Adrenal gland (tissue), 9 donors: ENCODE measurements at regions not wholly inside any gene's neighbourhood (a gene's known extent, or its start where the extent isn't known, plus 50 kb on each side); places are given as distances from the start of the nearest gene placed in this dataset.

Source experiments
- DNase-seq, 7 donors: peaks; one replicate each; pipeline ENCODE4 v3.0.0-alpha.2; 2019 to 2020
- H3K27ac ChIP-seq, 5 donors: fragments of 200-600 bp; sonication (generic) in 4 of 5; 1 replicate in 3 of 5; 2 replicates in 2 of 5; pipeline versions ENCODE4 v1.5.1 to v1.8.0; 2016 to 2020; ENCODE audit warnings: mild to moderate bottlenecking in 1 of 5
- H3K27me3 ChIP-seq: fragments of 200-600 bp; 2 replicates; pipeline ENCODE4 v1.8.0; 2021
- H3K36me3 ChIP-seq, 2 donors: fragments of 200-600 bp; replicated peaks in 1 of 2; 1 replicate in 1 of 2; 2 replicates in 1 of 2; pipeline versions ENCODE4 v1.5.1 to v1.8.0; 2018 to 2022
- H3K4me1 ChIP-seq, 2 donors: fragments of 200-600 bp; replicated peaks in 1 of 2; 1 replicate in 1 of 2; 2 replicates in 1 of 2; pipeline versions ENCODE4 v1.5.1 to v1.8.0; 2018 to 2021
- H3K4me3 ChIP-seq, 4 donors: fragments of 200-600 bp; sonication (generic) in 3 of 4; one replicate each; pipeline ENCODE4 v1.5.1; 2016 to 2018
- H3K9me3 ChIP-seq, 3 donors: fragments of 200-600 bp; sonication (generic) in 1 of 3; replicated peaks in 1 of 3; 1 replicate in 2 of 3; 2 replicates in 1 of 3; pipeline versions ENCODE4 v1.5.1 to v1.8.0; 2016 to 2021
- POLR2A ChIP-seq, 2 donors: fragments of 450-650 bp; IDR thresholded peaks; one replicate each; pipeline ENCODE4 v1.6.1; 2017; ENCODE audit warnings: antibody characterized with exemption in 2 of 2, mild to moderate bottlenecking in 2 of 2, moderate library complexity in 1 of 2
- WGBS, 4 donors: extraction: QIAGEN DNeasy Blood & Tissue Kit in 2 of 4; methylation state at CpG; one replicate each; pipeline versions ENCODE4 v1.1.5 to v1.1.7; 2013 to 2017; 5-methylcytosine and 5-hydroxymethylcytosine counted together
- intact Hi-C, 2 donors: fragments of 100-400 bp; cut with DNase I; formaldehyde crosslinking; loops; one replicate each; pipeline versions ENCODE4 v1.14.1 to v1.15.0; 2022 to 2023
- TF ChIP-seq, protein P1 (sequence below), 6 experiments: fragments of 450-650 bp in 4 of 6; fragments of 200-600 bp in 2 of 6; sonication (generic) in 1 of 6; IDR thresholded peaks; 1 replicate in 5 of 6; 2 replicates in 1 of 6; pipeline versions ENCODE4 v1.5.1 to v1.8.0; 2016 to 2021; ENCODE audit warnings: antibody characterized with exemption in 6 of 6, mild to moderate bottlenecking in 2 of 6, moderate library complexity in 1 of 6
- donor health status: healthy with polysubstance abuse.
- donor health status: Bipolar disorder and iron deficiency.
- donor health status: DM: yes; HTN: yes; CAD: no.
- donor health status: DM: no; HTN: no; CAD: no.
- donor health status: DM: no; HTN: no; CAD: no.

DNA sequence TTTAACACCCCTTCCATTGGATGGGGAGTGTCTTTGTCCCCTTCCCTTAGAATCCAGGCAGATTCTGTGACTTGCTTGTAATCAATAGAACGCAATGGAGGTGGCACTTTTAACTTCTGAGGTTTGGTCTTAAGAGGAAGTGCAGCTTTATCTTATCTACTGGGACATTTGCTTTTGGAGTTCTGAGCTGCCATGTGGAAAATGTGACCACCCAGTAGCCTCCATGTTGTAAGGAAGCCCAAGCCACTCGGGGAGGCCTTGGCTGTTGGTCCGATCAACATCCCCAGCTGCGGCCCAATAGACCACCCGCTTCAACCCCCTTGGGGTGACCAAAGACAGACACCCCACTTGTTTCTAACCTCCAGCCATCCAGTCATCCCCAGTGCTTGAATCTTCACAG is 86.3 kb upstream of the FAM171A1 start:
- TF ChIP-seq, protein P1, sequence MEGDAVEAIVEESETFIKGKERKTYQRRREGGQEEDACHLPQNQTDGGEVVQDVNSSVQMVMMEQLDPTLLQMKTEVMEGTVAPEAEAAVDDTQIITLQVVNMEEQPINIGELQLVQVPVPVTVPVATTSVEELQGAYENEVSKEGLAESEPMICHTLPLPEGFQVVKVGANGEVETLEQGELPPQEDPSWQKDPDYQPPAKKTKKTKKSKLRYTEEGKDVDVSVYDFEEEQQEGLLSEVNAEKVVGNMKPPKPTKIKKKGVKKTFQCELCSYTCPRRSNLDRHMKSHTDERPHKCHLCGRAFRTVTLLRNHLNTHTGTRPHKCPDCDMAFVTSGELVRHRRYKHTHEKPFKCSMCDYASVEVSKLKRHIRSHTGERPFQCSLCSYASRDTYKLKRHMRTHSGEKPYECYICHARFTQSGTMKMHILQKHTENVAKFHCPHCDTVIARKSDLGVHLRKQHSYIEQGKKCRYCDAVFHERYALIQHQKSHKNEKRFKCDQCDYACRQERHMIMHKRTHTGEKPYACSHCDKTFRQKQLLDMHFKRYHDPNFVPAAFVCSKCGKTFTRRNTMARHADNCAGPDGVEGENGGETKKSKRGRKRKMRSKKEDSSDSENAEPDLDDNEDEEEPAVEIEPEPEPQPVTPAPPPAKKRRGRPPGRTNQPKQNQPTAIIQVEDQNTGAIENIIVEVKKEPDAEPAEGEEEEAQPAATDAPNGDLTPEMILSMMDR (IDR thresholded peaks at IDR 0.05): no peak
- no peak for TF ChIP-seq POLR2A (IDR thresholded peaks at IDR 0.05)
- intact Hi-C loops: no loop called here
- whole genome bisulfite sequencing, 4 donors: 88 to 96% (median 94%) methylated on average over 1 to 5 of the region's 5 CpGs

DNA sequence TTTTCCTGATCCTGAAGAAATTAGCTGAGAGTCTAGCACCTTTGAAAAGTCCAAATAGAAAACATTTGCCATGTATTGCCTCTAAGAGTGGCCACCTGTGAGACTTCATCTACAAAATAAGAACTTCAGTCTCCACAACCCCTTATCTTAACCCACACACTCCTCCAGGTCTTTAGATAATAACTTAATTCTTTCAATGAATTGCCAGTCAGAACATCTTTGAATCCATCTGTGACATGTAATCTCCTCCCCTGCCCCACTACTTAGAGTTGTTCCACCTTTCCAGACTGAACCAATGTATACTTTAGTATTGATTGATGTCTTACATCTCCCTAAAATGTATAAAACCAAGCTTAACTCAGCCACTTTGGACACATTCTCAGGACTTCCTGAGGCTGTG is 84.4 kb upstream of the FAM171A1 start:
- TF ChIP-seq, protein P1 (IDR thresholded peaks at IDR 0.05): no peak
- TF ChIP-seq POLR2A (IDR thresholded peaks at IDR 0.05): no peak
- Histone ChIP-seq H3K27me3 (peaks cover 3% of the 10 kb centered on the region), H3K4me3 (no peak overlapping the region), H3K27ac (no peak overlapping the region), H3K4me1 (no peaks in the 10 kb centered on the region), H3K9me3 (no peaks in the 10 kb centered on the region), H3K36me3 (no peaks in the 10 kb centered on the region)
- no peak for DNase-seq
- intact Hi-C loops: no loop called here

More for the DNA sequence above, 86.3 kb upstream of the FAM171A1 start:
- Histone ChIP-seq H3K27me3 (peaks cover 3% of the 10 kb centered on the region), H3K9me3 (no peaks in the 10 kb centered on the region), H3K4me1 (no peaks in the 10 kb centered on the region), H3K27ac (no peak overlapping the region), H3K4me3 (no peak overlapping the region), H3K36me3 (no peaks in the 10 kb centered on the region)
- DNase-seq: no peak

DNA sequence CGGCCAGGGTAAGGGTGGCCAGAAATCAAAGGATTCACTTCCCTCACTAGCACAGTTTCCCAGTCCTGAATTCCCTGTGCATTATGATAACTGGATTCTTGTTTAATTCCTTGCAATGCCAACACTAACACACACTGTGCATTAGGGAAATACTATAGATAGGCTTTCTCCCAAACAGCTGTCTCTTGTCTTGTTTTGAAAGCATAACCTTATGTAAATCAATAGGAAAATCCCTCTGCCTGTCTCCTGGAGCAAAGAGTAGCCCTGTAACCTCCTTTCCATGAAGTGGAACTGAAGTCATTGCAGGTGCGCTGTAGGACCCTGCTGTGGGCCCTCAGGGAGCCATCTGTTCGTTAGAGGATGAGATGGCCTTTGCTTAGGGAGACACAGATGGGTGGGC is 82.8 kb upstream of the FAM171A1 start:
- WGBS, 4 donors: 57 to 74% (median 65%) methylated on average over 3 of the region's 3 CpGs
- Histone ChIP-seq H3K36me3 (no peaks in the 10 kb centered on the region), H3K4me3 (no peak overlapping the region), H3K27me3 (peaks cover 3% of the 10 kb centered on the region), H3K4me1 (no peaks in the 10 kb centered on the region), H3K27ac (no peak overlapping the region), H3K9me3 (no peaks in the 10 kb centered on the region)
- intact Hi-C loops: no loop called here
- TF ChIP-seq POLR2A (IDR thresholded peaks at IDR 0.05): no peak
- TF ChIP-seq, protein P1 (IDR thresholded peaks at IDR 0.05): no peak
- no peak for DNase-seq

- WGBS, 4 donors: 40 to 56% (median 52%) methylated on average over 5 of the region's 5 CpGs
- Histone ChIP-seq H3K27ac (no peak overlapping the region), H3K36me3 (no peaks in the 10 kb centered on the region), H3K4me1 (no peaks in the 10 kb centered on the region), H3K4me3 (no peak overlapping the region), H3K27me3 (peaks cover 3% of the 10 kb centered on the region), H3K9me3 (no peaks in the 10 kb centered on the region)
- TF ChIP-seq POLR2A (IDR thresholded peaks at IDR 0.05): no peak
- TF ChIP-seq, protein P1 (IDR thresholded peaks at IDR 0.05): no peak
- intact Hi-C loops: no loop called here
- no peak for DNase-seq
These were observed 82.4 kb upstream of the FAM171A1 start for GRCh38 chr10:15453457-15453856.
